ENCODE measurements at regions not wholly inside any gene's neighbourhood (a gene's known extent, or its start where the extent isn't known, plus 50 kb on each side); places are given as distances from the start of the nearest gene placed in this dataset.
"Not testable (repeated sequence)": the region's sequence is repeated elsewhere in the genome, so short reads cannot be mapped to it uniquely, and the experiment has no call there.

- H3K36me3 ChIP-seq (ENCODE audit: control insufficient read depth, low read depth, low read length) = no peaks in the 10 kb centered on the region
- no peaks in the 10 kb centered on the region for H3K27me3 ChIP-seq (ENCODE audit: control insufficient read depth, insufficient read depth, low read length)
- no peaks in the 10 kb centered on the region for H3K4me1 ChIP-seq (ENCODE audit: control insufficient read depth, low read depth, low read length)
- no peak overlapping the region for H3K9ac ChIP-seq (ENCODE audit: low read length)
- no peak overlapping the region for H3K27ac ChIP-seq (ENCODE audit: low read length)
- peaks cover 6% of the 10 kb centered on the region for H3K9me3 ChIP-seq (ENCODE audit: control insufficient read depth, low read depth, low read length)
- no peak overlapping the region for H3K4me3 ChIP-seq (ENCODE audit: low read length)
Measured at GRCh38 chr7:73940701-73941238, 79.8 kb downstream of the TMEM270 start.

DNA sequence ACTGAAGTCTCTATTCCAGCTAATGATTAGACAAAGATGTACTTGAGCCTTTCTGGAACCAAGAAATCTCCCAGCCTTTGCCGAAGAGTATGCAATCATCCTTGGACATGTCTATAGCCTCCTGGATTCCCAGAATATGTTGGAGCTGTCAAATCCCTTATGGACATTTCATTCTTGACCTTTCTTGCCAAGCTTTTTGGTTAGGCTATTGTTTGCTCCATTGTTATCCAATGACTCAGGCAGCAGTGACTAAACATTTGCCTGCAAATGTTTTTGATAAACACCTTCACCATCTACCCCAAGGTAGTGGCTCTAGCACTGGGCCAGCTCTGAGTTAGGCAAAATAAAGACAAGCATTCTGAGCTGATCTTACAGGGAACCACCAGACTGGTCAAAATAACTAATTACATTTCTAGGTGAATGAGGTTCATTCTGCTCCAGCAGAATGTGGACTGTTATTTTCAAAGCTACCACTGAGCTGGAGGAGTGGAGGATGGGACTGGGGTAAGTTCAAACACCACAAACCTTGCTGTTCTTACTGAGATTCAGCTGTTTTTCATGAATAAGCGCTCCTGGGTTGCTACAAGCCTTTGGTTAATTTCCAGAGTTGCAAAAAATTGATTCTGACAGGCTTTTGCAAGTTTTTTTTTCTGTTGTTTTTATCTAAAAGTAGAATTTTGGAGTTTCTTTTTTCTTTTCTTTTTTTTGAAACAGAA, 81.0 kb downstream of the TMEM270 start:
- Histone ChIP-seq H3K27ac (ENCODE audit: low read length) (no peak overlapping the region), H3K4me3 (ENCODE audit: low read length) (no peak overlapping the region), H3K4me1 (ENCODE audit: control insufficient read depth, low read depth, low read length) (no peaks in the 10 kb centered on the region), H3K9me3 (ENCODE audit: control insufficient read depth, low read depth, low read length) (peaks cover 6% of the 10 kb centered on the region), H3K36me3 (ENCODE audit: control insufficient read depth, low read depth, low read length) (no peaks in the 10 kb centered on the region), H3K27me3 (ENCODE audit: control insufficient read depth, insufficient read depth, low read length) (no peaks in the 10 kb centered on the region), H3K9ac (ENCODE audit: low read length) (no peak overlapping the region)

- H3K36me3 ChIP-seq (ENCODE audit: control insufficient read depth, low read depth, low read length) = no peaks in the 10 kb centered on the region
- no peaks in the 10 kb centered on the region for H3K27me3 ChIP-seq (ENCODE audit: control insufficient read depth, insufficient read depth, low read length)
- H3K27ac ChIP-seq (ENCODE audit: low read length) = no peak overlapping the region
- H3K4me3 ChIP-seq (ENCODE audit: low read length) = no peak overlapping the region
- no peaks in the 10 kb centered on the region for H3K4me1 ChIP-seq (ENCODE audit: control insufficient read depth, low read depth, low read length)
- peaks cover 6% of the 10 kb centered on the region for H3K9me3 ChIP-seq (ENCODE audit: control insufficient read depth, low read depth, low read length)
- H3K9ac ChIP-seq (ENCODE audit: low read length) = no peak overlapping the region
Measured at GRCh38 chr7:73945022-73945421, 83.0 kb upstream of the ELN start.

- peaks cover 6% of the 10 kb centered on the region for H3K9me3 ChIP-seq (ENCODE audit: control insufficient read depth, low read depth, low read length)
- no peaks in the 10 kb centered on the region for H3K27me3 ChIP-seq (ENCODE audit: control insufficient read depth, insufficient read depth, low read length)
- H3K27ac ChIP-seq (ENCODE audit: low read length) = no peak overlapping the region
- no peak overlapping the region for H3K9ac ChIP-seq (ENCODE audit: low read length)
- H3K4me3 ChIP-seq (ENCODE audit: low read length) = no peak overlapping the region
- no peaks in the 10 kb centered on the region for H3K4me1 ChIP-seq (ENCODE audit: control insufficient read depth, low read depth, low read length)
- no peaks in the 10 kb centered on the region for H3K36me3 ChIP-seq (ENCODE audit: control insufficient read depth, low read depth, low read length)
Measured at GRCh38 chr7:73948287-73948686, 79.7 kb upstream of the ELN start.

DNA sequence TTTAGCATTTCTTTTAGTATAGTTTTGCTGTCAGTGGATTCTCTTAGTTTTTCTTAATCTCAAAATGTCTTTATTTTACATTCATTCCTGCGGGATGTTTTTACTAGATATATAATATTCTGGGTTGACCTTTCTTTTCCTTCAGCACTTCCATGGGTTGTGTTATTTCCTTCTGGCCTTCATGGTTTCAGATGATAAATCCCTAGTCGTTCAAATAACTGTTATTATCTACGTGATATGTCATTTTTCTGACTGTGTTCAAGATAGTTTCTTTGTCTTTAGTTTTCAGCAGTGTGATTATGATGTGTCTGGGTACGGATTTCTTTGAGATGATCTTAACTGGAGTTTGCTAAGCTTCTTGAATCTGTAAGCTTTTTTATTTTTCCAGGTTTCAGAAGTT, 75.7 kb upstream of the ELN start:
- Histone ChIP-seq H3K9me3 (ENCODE audit: control insufficient read depth, low read depth, low read length) (no peaks in the 10 kb centered on the region), H3K27me3 (ENCODE audit: control insufficient read depth, insufficient read depth, low read length) (no peaks in the 10 kb centered on the region), H3K4me3 (ENCODE audit: low read length) (no peak overlapping the region), H3K9ac (ENCODE audit: low read length) (no peak overlapping the region), H3K4me1 (ENCODE audit: control insufficient read depth, low read depth, low read length) (no peaks in the 10 kb centered on the region), H3K27ac (ENCODE audit: low read length) (no peak overlapping the region), H3K36me3 (ENCODE audit: control insufficient read depth, low read depth, low read length) (no peaks in the 10 kb centered on the region)

- no peaks in the 10 kb centered on the region for H3K36me3 ChIP-seq (ENCODE audit: control insufficient read depth, low read depth, low read length)
- no peak overlapping the region for H3K9ac ChIP-seq (ENCODE audit: low read length)
- no peaks in the 10 kb centered on the region for H3K27me3 ChIP-seq (ENCODE audit: control insufficient read depth, insufficient read depth, low read length)
- no peaks in the 10 kb centered on the region for H3K9me3 ChIP-seq (ENCODE audit: control insufficient read depth, low read depth, low read length)
- H3K4me1 ChIP-seq (ENCODE audit: control insufficient read depth, low read depth, low read length) = no peaks in the 10 kb centered on the region
- H3K27ac ChIP-seq (ENCODE audit: low read length) = no peak overlapping the region
- H3K4me3 ChIP-seq (ENCODE audit: low read length) = no peak overlapping the region
Measured at GRCh38 chr7:73954181-73954580, 73.8 kb upstream of the ELN start.

- H3K9ac ChIP-seq (ENCODE audit: low read length) = no peak overlapping the region
- no peaks in the 10 kb centered on the region for H3K4me1 ChIP-seq (ENCODE audit: control insufficient read depth, low read depth, low read length)
- H3K36me3 ChIP-seq (ENCODE audit: control insufficient read depth, low read depth, low read length) = no peaks in the 10 kb centered on the region
- no peak overlapping the region for H3K4me3 ChIP-seq (ENCODE audit: low read length)
- H3K27ac ChIP-seq (ENCODE audit: low read length) = no peak overlapping the region
- no peaks in the 10 kb centered on the region for H3K27me3 ChIP-seq (ENCODE audit: control insufficient read depth, insufficient read depth, low read length)
- no peaks in the 10 kb centered on the region for H3K9me3 ChIP-seq (ENCODE audit: control insufficient read depth, low read depth, low read length)
Measured at GRCh38 chr7:73954861-73955260, 73.1 kb upstream of the ELN start.

DNA sequence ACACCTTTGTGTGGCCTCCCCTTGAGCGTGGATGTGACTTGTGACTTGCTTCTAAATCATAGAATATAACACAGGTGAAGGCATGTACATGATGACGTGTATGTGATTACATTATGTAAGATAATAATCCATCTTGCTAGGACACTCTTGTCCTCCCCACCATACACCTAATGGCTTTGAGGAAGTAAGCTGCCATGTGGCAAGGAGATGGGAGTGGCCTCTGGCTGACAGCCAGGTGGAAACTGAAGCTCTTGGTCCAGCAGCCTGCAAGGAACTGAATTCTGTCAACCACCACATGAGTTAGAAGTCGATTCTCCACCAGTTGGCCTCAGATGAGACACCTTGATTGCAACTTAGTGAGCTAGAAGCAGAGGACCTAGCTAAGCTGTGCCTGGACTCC, 67.4 kb upstream of the ELN start:
- Histone ChIP-seq H3K27ac (ENCODE audit: low read length) (no peak overlapping the region), H3K9me3 (ENCODE audit: control insufficient read depth, low read depth, low read length) (peaks cover 5% of the 10 kb centered on the region), H3K4me1 (ENCODE audit: control insufficient read depth, low read depth, low read length) (no peaks in the 10 kb centered on the region), H3K4me3 (ENCODE audit: low read length) (no peak overlapping the region), H3K27me3 (ENCODE audit: control insufficient read depth, insufficient read depth, low read length) (no peaks in the 10 kb centered on the region), H3K9ac (ENCODE audit: low read length) (no peak overlapping the region), H3K36me3 (ENCODE audit: control insufficient read depth, low read depth, low read length) (no peaks in the 10 kb centered on the region)

DNA sequence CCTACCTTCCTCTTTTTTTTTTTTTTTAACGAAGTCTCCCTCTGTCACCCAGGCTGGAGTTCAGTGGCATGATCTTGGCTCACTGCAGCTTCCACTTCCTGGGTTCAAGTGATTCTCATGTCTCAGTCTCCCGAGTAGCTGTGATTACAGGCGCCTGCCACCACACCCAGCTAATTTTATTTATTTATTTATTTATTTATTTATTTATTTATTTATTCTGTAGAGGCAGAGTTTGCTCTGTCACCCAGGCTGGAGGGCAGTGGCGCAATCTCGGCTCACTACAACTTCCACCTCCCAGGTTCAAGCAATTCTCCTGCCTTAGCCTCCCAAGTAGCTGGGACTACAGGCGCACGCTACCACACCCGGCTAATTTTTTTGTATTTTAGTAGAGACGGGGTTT, 66.0 kb upstream of the ELN start:
- H3K4me1 ChIP-seq (ENCODE audit: control insufficient read depth, low read depth, low read length); H3K27ac ChIP-seq (ENCODE audit: low read length); H3K4me3 ChIP-seq (ENCODE audit: low read length); H3K9ac ChIP-seq (ENCODE audit: low read length); H3K36me3 ChIP-seq (ENCODE audit: control insufficient read depth, low read depth, low read length); H3K9me3 ChIP-seq (ENCODE audit: control insufficient read depth, low read depth, low read length); H3K27me3 ChIP-seq (ENCODE audit: control insufficient read depth, insufficient read depth, low read length): not testable (repeated sequence)

- no peak overlapping the region for H3K27ac ChIP-seq (ENCODE audit: low read length)
- peaks cover 5% of the 10 kb centered on the region for H3K9me3 ChIP-seq (ENCODE audit: control insufficient read depth, low read depth, low read length)
- H3K27me3 ChIP-seq (ENCODE audit: control insufficient read depth, insufficient read depth, low read length) = no peaks in the 10 kb centered on the region
- no peak overlapping the region for H3K9ac ChIP-seq (ENCODE audit: low read length)
- no peaks in the 10 kb centered on the region for H3K36me3 ChIP-seq (ENCODE audit: control insufficient read depth, low read depth, low read length)
- no peaks in the 10 kb centered on the region for H3K4me1 ChIP-seq (ENCODE audit: control insufficient read depth, low read depth, low read length)
- H3K4me3 ChIP-seq (ENCODE audit: low read length) = no peak overlapping the region
Measured at GRCh38 chr7:73963252-73963822, 64.6 kb upstream of the ELN start.

DNA sequence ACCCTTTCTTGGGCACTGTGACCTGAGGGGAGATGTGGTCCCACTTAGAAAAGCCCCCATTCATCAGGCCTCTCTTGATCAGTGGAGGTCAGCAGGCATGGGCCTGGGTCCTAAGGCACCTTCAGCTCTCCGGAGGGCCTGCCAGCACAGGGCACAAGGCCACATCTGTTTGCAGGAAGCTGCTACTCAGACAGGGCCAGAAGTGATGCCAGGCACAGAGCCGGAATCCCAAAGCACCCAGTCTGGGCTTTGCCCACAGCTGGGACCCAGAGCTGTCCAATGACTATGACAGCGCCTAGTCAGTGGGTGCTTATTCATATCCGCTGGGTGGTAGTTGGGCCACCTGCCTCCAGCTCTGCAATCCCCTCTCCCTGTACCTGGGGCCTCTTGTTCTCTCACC, 63.2 kb upstream of the ELN start:
- Histone ChIP-seq H3K27me3 (ENCODE audit: control insufficient read depth, insufficient read depth, low read length) (no peaks in the 10 kb centered on the region), H3K36me3 (ENCODE audit: control insufficient read depth, low read depth, low read length) (no peaks in the 10 kb centered on the region), H3K27ac (ENCODE audit: low read length) (no peak overlapping the region), H3K4me3 (ENCODE audit: low read length) (no peak overlapping the region), H3K9ac (ENCODE audit: low read length) (no peak overlapping the region), H3K9me3 (ENCODE audit: control insufficient read depth, low read depth, low read length) (peaks cover 5% of the 10 kb centered on the region), H3K4me1 (ENCODE audit: control insufficient read depth, low read depth, low read length) (no peaks in the 10 kb centered on the region)

All from iPS-18a (cell line).